SH-SY5Y (cell line): ENCODE measurements at regions not wholly inside any gene's neighbourhood (a gene's known extent, or its start where the extent isn't known, plus 50 kb on each side); places are given as distances from the start of the nearest gene placed in this dataset.

Experiments
- GATA2 ChIP-seq: IDR thresholded peaks from 2 replicates; pipeline ENCODE4 v1.6.1; 2011; ENCODE audit warnings: mild to moderate bottlenecking, low read depth, low read length
- GATA3 ChIP-seq: IDR thresholded peaks from 2 replicates; pipeline ENCODE4 v1.6.1; 2011; ENCODE audit warnings: low read depth, mild to moderate bottlenecking, low read length, moderate library complexity

GRCh38 chr6:97963193-97963592, 680.2 kb upstream of the MMS22L start:
- TF ChIP-seq GATA3 (no peak), GATA2 (no peak)
